ENCODE measurements at regions not wholly inside any gene's neighbourhood (a gene's known extent, or its start where the extent isn't known, plus 50 kb on each side); places are given as distances from the start of the nearest gene placed in this dataset.

DNA sequence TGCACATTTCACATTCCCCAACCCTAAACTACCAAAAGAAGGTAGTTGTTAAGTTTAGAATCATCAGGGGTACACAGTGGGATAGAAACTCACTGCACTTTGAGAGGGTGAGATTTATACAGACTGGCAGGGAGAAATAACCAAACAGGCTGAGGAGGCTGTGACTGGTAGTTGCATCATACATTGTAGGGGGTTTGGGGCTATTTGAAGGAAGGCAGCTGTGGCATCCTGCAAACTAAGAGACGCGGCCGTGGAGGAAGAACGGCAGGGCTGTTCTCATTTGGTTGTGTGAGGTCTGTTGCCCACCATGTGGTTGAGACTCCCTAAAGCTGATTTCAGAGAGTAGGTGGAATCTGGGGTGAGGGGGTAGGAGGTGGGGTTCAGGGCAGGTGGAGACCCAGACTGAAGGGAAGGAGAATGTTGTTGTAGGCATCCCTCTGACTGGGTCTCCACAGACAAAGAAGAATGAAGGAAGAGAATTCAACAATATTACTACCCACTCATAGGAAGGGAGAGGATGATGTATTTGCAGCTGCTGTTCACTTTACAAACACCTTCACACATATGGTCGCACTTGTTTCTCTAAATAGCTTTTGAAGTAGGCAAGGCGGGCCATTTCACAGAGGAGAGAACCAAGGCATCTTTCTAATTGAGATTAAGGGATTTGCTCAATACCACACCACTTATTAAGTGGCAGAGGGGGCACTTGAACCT is 170.9 kb upstream of the SIX2 start:
- no peak for TF ChIP-seq ZNF549 (tag by site-specific recombination; IDR thresholded peaks at IDR 0.05)
- TF ChIP-seq ZBTB7A (tag by site-specific recombination; IDR thresholded peaks at IDR 0.05; ENCODE audit: low read depth), result no peak
- no peak for TF ChIP-seq ZNF791 (tag by site-specific recombination; IDR thresholded peaks at IDR 0.05)
- TF ChIP-seq ZFP3 (tag by site-specific recombination; IDR thresholded peaks at IDR 0.05; ENCODE audit: low read depth), result no peak
- TF ChIP-seq, protein P1, sequence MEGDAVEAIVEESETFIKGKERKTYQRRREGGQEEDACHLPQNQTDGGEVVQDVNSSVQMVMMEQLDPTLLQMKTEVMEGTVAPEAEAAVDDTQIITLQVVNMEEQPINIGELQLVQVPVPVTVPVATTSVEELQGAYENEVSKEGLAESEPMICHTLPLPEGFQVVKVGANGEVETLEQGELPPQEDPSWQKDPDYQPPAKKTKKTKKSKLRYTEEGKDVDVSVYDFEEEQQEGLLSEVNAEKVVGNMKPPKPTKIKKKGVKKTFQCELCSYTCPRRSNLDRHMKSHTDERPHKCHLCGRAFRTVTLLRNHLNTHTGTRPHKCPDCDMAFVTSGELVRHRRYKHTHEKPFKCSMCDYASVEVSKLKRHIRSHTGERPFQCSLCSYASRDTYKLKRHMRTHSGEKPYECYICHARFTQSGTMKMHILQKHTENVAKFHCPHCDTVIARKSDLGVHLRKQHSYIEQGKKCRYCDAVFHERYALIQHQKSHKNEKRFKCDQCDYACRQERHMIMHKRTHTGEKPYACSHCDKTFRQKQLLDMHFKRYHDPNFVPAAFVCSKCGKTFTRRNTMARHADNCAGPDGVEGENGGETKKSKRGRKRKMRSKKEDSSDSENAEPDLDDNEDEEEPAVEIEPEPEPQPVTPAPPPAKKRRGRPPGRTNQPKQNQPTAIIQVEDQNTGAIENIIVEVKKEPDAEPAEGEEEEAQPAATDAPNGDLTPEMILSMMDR (tag by site-specific recombination; IDR thresholded peaks at IDR 0.05), result no peak
- TF ChIP-seq ZNF146 (tag by site-specific recombination; IDR thresholded peaks at IDR 0.05), result no peak
- no peak for TF ChIP-seq TCF7L2 (IDR thresholded peaks at IDR 0.05; ENCODE audit: borderline replicate concordance, low read depth, low read length)
- no peak for TF ChIP-seq MYNN (tag by site-specific recombination; IDR thresholded peaks at IDR 0.05; ENCODE audit: borderline replicate concordance)
- TF ChIP-seq ZNF23 (tag by site-specific recombination; IDR thresholded peaks at IDR 0.05; ENCODE audit: borderline replicate concordance), result no peak
- TF ChIP-seq ZBTB20 (tag by site-specific recombination; IDR thresholded peaks at IDR 0.05), result no peak
- TF ChIP-seq ZNF202 (tag by site-specific recombination; IDR thresholded peaks at IDR 0.05; ENCODE audit: borderline replicate concordance), result no peak
- TF ChIP-seq WT1 (tag by site-specific recombination; IDR thresholded peaks at IDR 0.05), result no peak
- no peak for TF ChIP-seq GLIS1 (tag by site-specific recombination; IDR thresholded peaks at IDR 0.05)
